GM12865 (cell line): ENCODE measurements at regions not wholly inside any gene's neighbourhood (a gene's known extent, or its start where the extent isn't known, plus 50 kb on each side); places are given as distances from the start of the nearest gene placed in this dataset.
"Not testable (repeated sequence)": the region's sequence is repeated elsewhere in the genome, so short reads cannot be mapped to it uniquely, and the experiment has no call there.

Experiments
- DNase-seq: peaks from one replicate; pipeline ENCODE4 v3.0.0; 2010; ENCODE audit warnings: low read depth
- H3K4me3 ChIP-seq: 2 replicates; pipeline ENCODE4 v1.5.1; 2011; ENCODE audit warnings: mild to moderate bottlenecking, low read depth, low read length, control low read depth
- TF ChIP-seq, protein P1 (sequence below): IDR thresholded peaks from 2 replicates; pipeline ENCODE4 v1.5.1; 2011; ENCODE audit warnings: low read length, control low read depth, low read depth, inconsistent platforms; ENCODE audit not compliant: insufficient read depth; ENCODE audit errors: missing control alignments

DNA sequence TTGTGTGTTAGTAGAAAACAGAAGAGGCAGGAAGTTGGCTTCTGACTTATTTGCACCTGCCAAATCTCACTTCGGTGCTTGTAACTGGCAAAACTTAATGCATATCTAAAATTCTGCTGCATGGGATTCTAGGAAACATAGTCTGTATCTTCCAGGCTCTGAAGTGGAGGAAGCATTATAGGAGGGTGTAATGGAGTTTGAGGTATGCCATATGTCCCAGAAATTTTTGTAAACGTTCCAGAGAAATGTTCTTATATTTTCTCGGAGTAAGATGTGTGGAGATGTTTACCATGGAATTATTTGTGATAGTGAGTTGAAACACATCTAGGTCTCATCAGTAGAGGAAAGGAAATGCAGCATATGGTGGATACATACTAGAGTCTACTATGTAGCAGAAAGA lies 1329.0 kb upstream of the NUDT12 start:
- no peak for DNase-seq
- H3K4me3 ChIP-seq, result no peak overlapping the region
- TF ChIP-seq, protein P1, sequence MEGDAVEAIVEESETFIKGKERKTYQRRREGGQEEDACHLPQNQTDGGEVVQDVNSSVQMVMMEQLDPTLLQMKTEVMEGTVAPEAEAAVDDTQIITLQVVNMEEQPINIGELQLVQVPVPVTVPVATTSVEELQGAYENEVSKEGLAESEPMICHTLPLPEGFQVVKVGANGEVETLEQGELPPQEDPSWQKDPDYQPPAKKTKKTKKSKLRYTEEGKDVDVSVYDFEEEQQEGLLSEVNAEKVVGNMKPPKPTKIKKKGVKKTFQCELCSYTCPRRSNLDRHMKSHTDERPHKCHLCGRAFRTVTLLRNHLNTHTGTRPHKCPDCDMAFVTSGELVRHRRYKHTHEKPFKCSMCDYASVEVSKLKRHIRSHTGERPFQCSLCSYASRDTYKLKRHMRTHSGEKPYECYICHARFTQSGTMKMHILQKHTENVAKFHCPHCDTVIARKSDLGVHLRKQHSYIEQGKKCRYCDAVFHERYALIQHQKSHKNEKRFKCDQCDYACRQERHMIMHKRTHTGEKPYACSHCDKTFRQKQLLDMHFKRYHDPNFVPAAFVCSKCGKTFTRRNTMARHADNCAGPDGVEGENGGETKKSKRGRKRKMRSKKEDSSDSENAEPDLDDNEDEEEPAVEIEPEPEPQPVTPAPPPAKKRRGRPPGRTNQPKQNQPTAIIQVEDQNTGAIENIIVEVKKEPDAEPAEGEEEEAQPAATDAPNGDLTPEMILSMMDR, result no peak

DNA sequence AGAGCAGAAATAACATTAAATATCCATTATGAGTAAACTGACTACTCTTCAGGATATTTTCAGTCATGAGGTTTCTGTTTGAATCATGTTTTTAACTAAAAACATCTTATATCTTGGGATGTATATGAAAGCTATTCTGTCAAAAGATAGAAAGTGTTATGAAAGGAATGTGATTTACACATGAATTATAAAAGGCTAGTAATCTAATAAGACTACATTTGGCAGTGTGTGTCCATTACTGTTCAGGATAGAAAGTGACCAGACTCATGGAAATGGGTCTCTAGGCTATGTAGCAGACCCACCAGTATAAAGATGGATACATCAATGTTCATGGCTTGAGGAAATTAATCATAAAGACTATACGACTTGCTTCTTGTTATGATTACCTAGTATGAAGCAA lies 1328.2 kb upstream of the NUDT12 start:
- TF ChIP-seq, protein P1, result no peak
- no peak for DNase-seq
- no peak overlapping the region for H3K4me3 ChIP-seq

DNA sequence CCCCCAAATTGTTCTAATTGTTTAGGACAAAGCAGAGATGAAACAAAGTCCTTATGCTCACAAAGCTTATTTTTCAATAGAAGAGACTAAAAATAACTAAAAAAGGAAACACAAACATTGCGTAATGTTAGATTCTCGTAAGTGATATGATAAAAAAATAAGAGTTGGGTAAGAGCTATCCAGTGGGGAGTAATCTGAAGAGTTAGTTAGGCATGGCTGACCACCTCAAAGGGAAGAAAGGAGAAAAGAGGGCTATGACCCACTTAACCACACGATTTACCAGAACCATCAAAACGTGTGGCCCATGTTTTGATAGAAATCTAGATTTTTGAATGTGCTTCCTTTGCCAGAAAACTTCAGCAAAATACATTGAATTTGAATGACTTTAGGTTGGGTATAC lies 1296.8 kb upstream of the NUDT12 start:
- TF ChIP-seq, protein P1, result no peak
- no peak overlapping the region for H3K4me3 ChIP-seq
- DNase-seq, result no peak

DNA sequence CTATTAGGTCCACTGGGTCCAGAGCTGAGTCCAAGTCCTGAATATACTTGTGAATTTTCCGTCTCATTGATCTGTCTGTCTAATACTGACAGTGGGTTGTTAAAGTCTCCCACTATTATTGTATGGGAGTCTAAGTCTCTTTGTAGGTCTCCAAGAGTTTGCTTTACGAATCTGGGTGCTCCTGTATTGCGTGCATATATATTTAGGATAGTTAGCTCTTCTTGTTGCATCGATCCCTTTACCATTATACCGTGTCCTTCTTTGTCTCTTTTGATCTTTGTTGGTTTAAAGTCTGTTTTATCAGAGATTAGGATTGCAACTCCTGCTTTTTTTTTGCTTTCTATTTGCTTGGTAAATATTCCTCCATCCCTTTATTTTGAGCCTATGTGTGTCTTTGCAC lies 1289.5 kb upstream of the NUDT12 start:
- H3K4me3 ChIP-seq, result not testable (repeated sequence)

DNA sequence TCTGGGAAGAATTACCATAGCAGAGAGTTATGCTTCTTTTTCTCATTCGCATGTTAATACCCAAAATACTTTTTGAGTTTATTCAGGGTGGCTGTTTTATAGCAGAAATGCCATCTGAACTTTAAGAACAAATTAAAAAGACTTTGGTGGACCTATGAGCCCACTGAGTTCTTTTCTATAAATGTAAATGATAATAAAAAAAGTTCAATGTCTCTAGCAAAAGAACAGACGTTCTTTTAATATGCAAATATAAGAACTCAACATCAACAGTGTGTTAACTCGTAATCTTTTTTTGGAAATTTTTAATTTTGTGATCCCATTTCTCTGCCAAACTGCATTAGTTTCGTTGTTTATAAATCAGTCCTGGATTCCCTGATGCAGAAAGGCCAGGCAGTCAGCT lies 1283.0 kb upstream of the NUDT12 start:
- DNase-seq, result no peak
- H3K4me3 ChIP-seq, result no peak overlapping the region
- TF ChIP-seq, protein P1, result no peak

More for the DNA sequence above, 1289.5 kb upstream of the NUDT12 start:
- not testable (repeated sequence) for DNase-seq

DNA sequence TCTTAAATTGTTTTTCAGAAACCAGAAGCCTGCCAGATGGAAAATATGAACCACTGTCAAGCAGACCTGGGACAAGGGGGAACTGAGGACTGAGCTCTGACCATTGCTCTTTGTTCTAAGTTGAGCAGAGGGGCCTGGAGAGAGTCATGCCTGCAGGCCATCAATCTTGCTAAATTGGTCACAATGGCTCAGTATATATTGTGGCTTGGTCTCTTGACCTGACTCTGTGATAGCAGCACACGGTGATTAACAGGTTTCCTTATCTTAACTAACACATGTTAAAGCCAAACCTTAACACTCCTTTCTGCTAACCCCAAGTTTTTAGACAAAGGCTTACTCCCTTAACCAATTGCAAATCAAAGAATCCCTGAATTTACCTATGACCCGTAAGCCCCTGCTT lies 1281.2 kb upstream of the NUDT12 start:
- no peak overlapping the region for H3K4me3 ChIP-seq
- DNase-seq, result no peak
- TF ChIP-seq, protein P1, result no peak

DNA sequence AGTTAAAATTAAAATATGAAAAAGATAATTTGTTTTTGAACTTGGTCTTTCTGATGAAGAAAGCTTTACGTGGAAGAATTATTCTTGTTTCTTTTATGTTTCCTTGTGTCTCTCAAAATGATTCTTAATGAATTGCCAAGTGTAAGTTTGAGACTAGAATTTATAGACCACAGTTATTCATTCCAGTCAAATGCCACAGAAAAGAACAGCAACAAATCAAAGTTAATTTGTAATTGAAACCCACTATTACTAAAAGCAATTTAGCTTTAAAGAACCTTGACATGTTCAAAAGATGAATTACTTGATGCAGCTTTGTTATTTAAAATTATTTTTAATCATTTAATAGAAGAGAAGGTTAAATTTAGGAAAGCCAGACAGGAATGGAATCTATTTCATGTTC lies 1277.7 kb upstream of the NUDT12 start:
- DNase-seq, result no peak
- TF ChIP-seq, protein P1, result no peak
- H3K4me3 ChIP-seq, result no peak overlapping the region

DNA sequence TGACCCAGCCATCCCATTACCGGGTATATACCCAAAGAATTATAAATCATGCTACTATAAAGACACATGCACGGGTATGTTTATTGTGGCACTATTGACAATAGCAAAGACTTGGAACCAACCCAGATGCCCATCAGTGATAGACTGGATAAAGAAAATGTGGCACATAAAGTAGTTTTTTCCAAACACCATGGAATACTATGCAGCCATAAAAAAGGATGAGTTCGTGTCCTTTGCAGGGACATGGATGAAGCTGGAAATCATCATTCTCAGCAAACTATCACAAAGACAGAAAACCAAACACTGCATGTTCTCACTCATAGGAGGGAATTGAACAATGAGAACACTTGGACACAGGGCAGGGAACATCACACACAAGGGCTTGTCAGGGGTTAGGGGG lies 1268.9 kb upstream of the NUDT12 start:
- not testable (repeated sequence) for DNase-seq, H3K4me3 ChIP-seq
